Endothelial cell of umbilical vein (primary cell): ENCODE measurements at regions not wholly inside any gene's neighbourhood (a gene's known extent, or its start where the extent isn't known, plus 50 kb on each side); places are given as distances from the start of the nearest gene placed in this dataset.

Source experiments
- BruUV-seq: library from RNA; stranded (reverse); fragments of 400-500 nt; replicated peaks from 2 replicates; lab custom pipeline; 2021; lab: Mats Ljungman, UMichigan
- CTCF ChIA-PET: fragments of 300-600, 350-600 bp; sonication (Branson Sonifier 250); formaldehyde crosslinking; loops from one replicate; lab custom pipeline; 2021; ENCODE audit warnings: antibody characterized with exemption, inconsistent platforms; lab: Charles Lee
- POLR2A ChIA-PET: fragments of 300-600, 350-600 bp; sonication (Branson Sonifier 250); formaldehyde crosslinking; loops from one replicate; lab custom pipeline; 2021; ENCODE audit warnings: antibody characterized with exemption, inconsistent platforms; lab: Charles Lee
- DNase-seq: peaks from one replicate; pipeline ENCODE4 v3.0.0-alpha.2; 2011; ENCODE audit warnings: low read depth, low spot score
- FAIRE-seq: peaks from 2 replicates; lab custom pipeline; 2011; peaks lifted over from hg19 to GRCh38; lab: Jason Lieb, UNC
- H2AFZ ChIP-seq: 2 replicates; pipeline ENCODE4 v1.6.0; 2012; ENCODE audit warnings: low read depth, low read length, control low read depth, inconsistent platforms
- H3K27ac ChIP-seq: 2 replicates; pipeline ENCODE4 v1.5.1; 2011; ENCODE audit warnings: low read depth, mild to moderate bottlenecking, control low read depth, low read length, moderate library complexity; ENCODE audit not compliant: insufficient read depth
- H3K27me3 ChIP-seq, 2 experiments: 2 replicates each; pipeline versions ENCODE4 v1.6.0 to v1.6.1; 2011; ENCODE audit warnings: low read length in 2 of 2, mixed read lengths in 1 of 2; ENCODE audit not compliant: control insufficient read depth in 2 of 2, insufficient read depth in 2 of 2
- H3K36me3 ChIP-seq, 2 experiments: 2 replicates in 1 of 2; 3 replicates in 1 of 2; pipeline ENCODE4 v1.5.1; 2011; ENCODE audit warnings: low read length in 2 of 2, mild to moderate bottlenecking in 1 of 2, moderate library complexity in 1 of 2; ENCODE audit not compliant: control insufficient read depth in 2 of 2, insufficient read depth in 2 of 2; ENCODE audit errors: extremely low read depth in 1 of 2
- H3K4me1 ChIP-seq: 3 replicates; pipeline ENCODE4 v1.5.1; 2011; ENCODE audit warnings: mild to moderate bottlenecking, low read length; ENCODE audit not compliant: control insufficient read depth, insufficient read depth; ENCODE audit errors: extremely low read depth
- H3K4me2 ChIP-seq: 2 replicates; pipeline ENCODE4 v1.6.1; 2011; ENCODE audit warnings: low read length, control low read depth, mixed read lengths; ENCODE audit not compliant: insufficient read depth
- H3K4me3 ChIP-seq, 3 experiments: fragments of 200-600 bp in 1 of 3; sonication (generic), shearing (Covaris generic) in 1 of 3; replicated peaks in 1 of 3; 2 replicates each; pipeline ENCODE4 v1.5.1; 2011 to 2016; ENCODE audit warnings: control low read depth in 3 of 3, low read length in 3 of 3, mild to moderate bottlenecking in 2 of 3, inconsistent platforms in 1 of 3, low read depth in 1 of 3, moderate library complexity in 1 of 3; ENCODE audit not compliant: insufficient read depth in 1 of 3
- H3K79me2 ChIP-seq: 2 replicates; pipeline ENCODE4 v1.6.0; 2012; ENCODE audit warnings: low read length, inconsistent platforms; ENCODE audit not compliant: control insufficient read depth, insufficient read depth
- H3K9ac ChIP-seq: replicated peaks from 2 replicates; pipeline ENCODE3; 2011; ENCODE audit warnings: low read length, control low read depth; ENCODE audit not compliant: insufficient read depth; ENCODE audit errors: extremely low read depth
- H3K9me1 ChIP-seq: replicated peaks from 3 replicates; pipeline ENCODE4 v1.6.0; 2011; ENCODE audit warnings: mild to moderate bottlenecking, low read length; ENCODE audit not compliant: control insufficient read depth, insufficient read depth; ENCODE audit errors: extremely low read depth
- H3K9me3 ChIP-seq: replicated peaks from 2 replicates; pipeline ENCODE4 v1.5.1; 2012; ENCODE audit warnings: low read length, inconsistent platforms; ENCODE audit not compliant: control insufficient read depth, insufficient read depth
- H4K20me1 ChIP-seq: replicated peaks from 2 replicates; pipeline ENCODE3; 2011; ENCODE audit warnings: mild to moderate bottlenecking, low read length; ENCODE audit not compliant: control insufficient read depth, insufficient read depth; ENCODE audit errors: extremely low read depth
- EZH2 ChIP-seq: IDR thresholded peaks from 2 replicates; pipeline ENCODE4 v1.6.1; 2012; ENCODE audit warnings: borderline replicate concordance, low read depth, mild to moderate bottlenecking, moderate library complexity, low read length, inconsistent platforms; ENCODE audit not compliant: severe bottlenecking
- FOS ChIP-seq: IDR thresholded peaks from 2 replicates; pipeline ENCODE4 v1.6.1; 2011; ENCODE audit warnings: mild to moderate bottlenecking, low read length, moderate library complexity, borderline replicate concordance; ENCODE audit not compliant: insufficient read depth
- GATA2 ChIP-seq: IDR thresholded peaks from 2 replicates; pipeline ENCODE4 v1.7.0; 2011; ENCODE audit warnings: low read depth, mild to moderate bottlenecking, moderate library complexity, mixed read lengths, low read length; ENCODE audit not compliant: insufficient read length, insufficient read depth
- JUN ChIP-seq: IDR thresholded peaks from 2 replicates; pipeline ENCODE4 v1.6.1; 2011; ENCODE audit warnings: borderline replicate concordance, low read depth; ENCODE audit not compliant: insufficient read length, insufficient read depth
- POLR2A ChIP-seq: IDR thresholded peaks from 2 replicates; pipeline ENCODE4 v1.6.1; 2012; ENCODE audit warnings: low read depth, mild to moderate bottlenecking, control low read depth, low read length
- POLR2AphosphoS5 ChIP-seq: IDR thresholded peaks from 2 replicates; pipeline ENCODE4 v1.6.1; 2012; ENCODE audit warnings: low read depth, mild to moderate bottlenecking, control low read depth, low read length, moderate library complexity; ENCODE audit not compliant: insufficient read depth
- dilution Hi-C: fragments of 300-500 bp; cut with MboI; formaldehyde crosslinking; loops from one replicate; pipeline ENCODE4 v1.15.0; 2019; ENCODE audit warnings: low sequenced_read_pairs; ENCODE audit not compliant: extremely low pct_ligation_motif_present
- intact Hi-C: fragments of 100-400 bp; cut with micrococcal nuclease; formaldehyde crosslinking; loops from one replicate; pipeline ENCODE4 v1.10.0; 2022
- TF ChIP-seq, protein P1 (sequence below): IDR thresholded peaks from 2 replicates; pipeline ENCODE4 v1.6.1; 2011; ENCODE audit not compliant: insufficient read depth, insufficient read length
- TF ChIP-seq, protein P2 (sequence below), 2 donors: IDR thresholded peaks; 1 replicate in 1 of 2; 2 replicates in 1 of 2; pipeline ENCODE4 v1.5.1; 2011; ENCODE audit warnings: low read length in 2 of 2, mild to moderate bottlenecking in 2 of 2, moderate library complexity in 2 of 2, control low read depth in 1 of 2, inconsistent platforms in 1 of 2, low read depth in 1 of 2; ENCODE audit not compliant: insufficient read depth in 1 of 2; ENCODE audit errors: extremely low read depth in 1 of 2

DNA sequence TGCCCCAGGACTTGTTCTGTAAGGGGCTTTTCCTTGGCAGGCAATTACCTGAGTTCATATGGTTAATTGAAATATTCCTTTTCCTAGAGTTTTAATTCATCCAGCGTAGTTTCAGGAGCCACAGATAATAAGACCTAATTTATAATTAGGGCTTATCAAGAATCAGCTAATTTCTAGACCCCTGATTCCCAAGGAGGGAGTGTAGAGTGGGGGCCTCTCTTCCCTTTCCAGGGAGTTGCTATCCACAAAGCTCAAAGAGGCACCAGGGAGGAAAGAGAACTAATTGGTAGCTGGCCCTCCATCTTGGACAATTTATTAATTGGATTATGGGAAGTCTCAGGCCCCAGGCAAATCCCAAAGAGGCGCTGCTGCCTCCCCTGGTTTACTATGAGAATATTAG is 75.8 kb upstream of the ZNF618 start:
- CTCF ChIA-PET, result interaction anchor here (1.5 to 2.8 kb wide), 4 partner anchors 63 to 282 kb away, joined by 3 to 8 read pairs (median 5); no protein-coding TSS in a partner anchor

More for the DNA sequence above, 75.8 kb upstream of the ZNF618 start:
- Histone ChIP-seq H3K27ac (no peak overlapping the region), H3K9me1 (no peaks in the 10 kb centered on the region), H3K9me3 (no peaks in the 10 kb centered on the region), H3K79me2 (no peaks in the 10 kb centered on the region), H3K4me2 (no peak overlapping the region), H3K36me3 (no peaks in the 10 kb centered on the region), H4K20me1 (no peaks in the 10 kb centered on the region), H2AFZ (no peak overlapping the region), H3K4me1 (no peaks in the 10 kb centered on the region), H3K4me3 (no peak overlapping the region), H3K27me3 (peaks cover 3 to 4% of the 10 kb centered on the region in 2 experiments), H3K9ac (no peak overlapping the region)
- intact Hi-C loops (no loop called here), dilution Hi-C loops (no loop called here)
- no peak for DNase-seq
- FAIRE-seq, result no peak
- BruUV-seq, result no TSS peak
- TF ChIP-seq EZH2 (no peak), FOS (no peak), POLR2AphosphoS5 (no peak), POLR2A (no peak), GATA2 (no peak), JUN (no peak)
- TF ChIP-seq, protein P1, sequence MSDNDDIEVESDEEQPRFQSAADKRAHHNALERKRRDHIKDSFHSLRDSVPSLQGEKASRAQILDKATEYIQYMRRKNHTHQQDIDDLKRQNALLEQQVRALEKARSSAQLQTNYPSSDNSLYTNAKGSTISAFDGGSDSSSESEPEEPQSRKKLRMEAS, result no peak
- TF ChIP-seq, protein P2, sequence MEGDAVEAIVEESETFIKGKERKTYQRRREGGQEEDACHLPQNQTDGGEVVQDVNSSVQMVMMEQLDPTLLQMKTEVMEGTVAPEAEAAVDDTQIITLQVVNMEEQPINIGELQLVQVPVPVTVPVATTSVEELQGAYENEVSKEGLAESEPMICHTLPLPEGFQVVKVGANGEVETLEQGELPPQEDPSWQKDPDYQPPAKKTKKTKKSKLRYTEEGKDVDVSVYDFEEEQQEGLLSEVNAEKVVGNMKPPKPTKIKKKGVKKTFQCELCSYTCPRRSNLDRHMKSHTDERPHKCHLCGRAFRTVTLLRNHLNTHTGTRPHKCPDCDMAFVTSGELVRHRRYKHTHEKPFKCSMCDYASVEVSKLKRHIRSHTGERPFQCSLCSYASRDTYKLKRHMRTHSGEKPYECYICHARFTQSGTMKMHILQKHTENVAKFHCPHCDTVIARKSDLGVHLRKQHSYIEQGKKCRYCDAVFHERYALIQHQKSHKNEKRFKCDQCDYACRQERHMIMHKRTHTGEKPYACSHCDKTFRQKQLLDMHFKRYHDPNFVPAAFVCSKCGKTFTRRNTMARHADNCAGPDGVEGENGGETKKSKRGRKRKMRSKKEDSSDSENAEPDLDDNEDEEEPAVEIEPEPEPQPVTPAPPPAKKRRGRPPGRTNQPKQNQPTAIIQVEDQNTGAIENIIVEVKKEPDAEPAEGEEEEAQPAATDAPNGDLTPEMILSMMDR (IDR thresholded peaks at IDR 0.05; ENCODE audit: extremely low read depth in 1 of 2, insufficient read depth in 1 of 2, low read depth in 1 of 2, low read length in 2 of 2), result no peak
- POLR2A ChIA-PET, result no interaction called here
